AG04449 (cell line): ENCODE measurements at regions not wholly inside any gene's neighbourhood (a gene's known extent, or its start where the extent isn't known, plus 50 kb on each side); places are given as distances from the start of the nearest gene placed in this dataset.
"Not testable (repeated sequence)": the region's sequence is repeated elsewhere in the genome, so short reads cannot be mapped to it uniquely, and the experiment has no call there.

Experiments used
- CTCF ChIA-PET: fragments of 350-600 bp; formaldehyde crosslinking; extraction: SDS; loops from one replicate; lab custom pipeline; 2021; ENCODE audit warnings: antibody characterized with exemption; lab: Yijun Ruan, JAX
- POLR2A ChIA-PET: fragments of 400-600, 350-600 bp; formaldehyde crosslinking; extraction: SDS; loops from one replicate; lab custom pipeline; 2020; ENCODE audit warnings: antibody characterized with exemption, inconsistent platforms; lab: Yijun Ruan, JAX
- DNase-seq: peaks from one replicate; pipeline ENCODE4 v3.0.0-alpha.2; 2010; ENCODE audit warnings: low read depth, low spot score
- H3K4me3 ChIP-seq: 2 replicates; pipeline ENCODE4 v1.5.1; 2011; ENCODE audit warnings: low read depth, mild to moderate bottlenecking, control low read depth, low read length
- TF ChIP-seq, protein P1 (sequence below): IDR thresholded peaks from one replicate; pipeline ENCODE4 v1.5.1; 2011; ENCODE audit warnings: mild to moderate bottlenecking, moderate library complexity, low read length, control low read depth, inconsistent platforms; ENCODE audit not compliant: insufficient read depth; ENCODE audit errors: missing control alignments

GRCh38 chr14:57066887-57067513 lies 201.7 kb downstream of the EXOC5 start:
- no peak for DNase-seq
- CTCF ChIA-PET: interaction anchor here (1.0 kb wide), 1 partner anchor 575 kb away, joined by 3 read pairs; no protein-coding TSS in a partner anchor
- H3K4me3 ChIP-seq: no peak overlapping the region

DNA sequence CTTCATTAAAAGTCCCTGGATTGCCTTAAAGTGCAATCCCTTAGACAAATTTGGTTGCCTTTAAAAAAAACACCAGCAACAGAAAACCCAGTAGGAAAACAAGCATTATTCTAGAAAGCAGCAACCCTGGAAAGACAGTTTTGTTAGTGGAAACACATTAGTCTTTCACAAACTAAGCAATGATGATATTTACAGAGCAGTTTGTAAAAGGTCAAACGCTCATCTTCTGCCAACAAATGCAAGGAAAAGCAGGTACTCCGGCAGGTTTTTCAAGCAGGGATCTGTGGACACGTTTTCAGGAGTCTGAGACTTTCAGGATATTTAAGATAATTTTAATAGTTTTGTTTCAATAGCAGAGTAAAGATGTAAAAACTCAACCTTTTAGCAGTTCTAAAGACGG lies 202.2 kb downstream of the EXOC5 start:
- no peak overlapping the region for H3K4me3 ChIP-seq
- ChIA-PET POLR2A (no interaction called here), CTCF (no interaction called here)
- TF ChIP-seq, protein P1, sequence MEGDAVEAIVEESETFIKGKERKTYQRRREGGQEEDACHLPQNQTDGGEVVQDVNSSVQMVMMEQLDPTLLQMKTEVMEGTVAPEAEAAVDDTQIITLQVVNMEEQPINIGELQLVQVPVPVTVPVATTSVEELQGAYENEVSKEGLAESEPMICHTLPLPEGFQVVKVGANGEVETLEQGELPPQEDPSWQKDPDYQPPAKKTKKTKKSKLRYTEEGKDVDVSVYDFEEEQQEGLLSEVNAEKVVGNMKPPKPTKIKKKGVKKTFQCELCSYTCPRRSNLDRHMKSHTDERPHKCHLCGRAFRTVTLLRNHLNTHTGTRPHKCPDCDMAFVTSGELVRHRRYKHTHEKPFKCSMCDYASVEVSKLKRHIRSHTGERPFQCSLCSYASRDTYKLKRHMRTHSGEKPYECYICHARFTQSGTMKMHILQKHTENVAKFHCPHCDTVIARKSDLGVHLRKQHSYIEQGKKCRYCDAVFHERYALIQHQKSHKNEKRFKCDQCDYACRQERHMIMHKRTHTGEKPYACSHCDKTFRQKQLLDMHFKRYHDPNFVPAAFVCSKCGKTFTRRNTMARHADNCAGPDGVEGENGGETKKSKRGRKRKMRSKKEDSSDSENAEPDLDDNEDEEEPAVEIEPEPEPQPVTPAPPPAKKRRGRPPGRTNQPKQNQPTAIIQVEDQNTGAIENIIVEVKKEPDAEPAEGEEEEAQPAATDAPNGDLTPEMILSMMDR: no peak
- no peak for DNase-seq

More at GRCh38 chr14:57066887-57067513, 201.7 kb downstream of the EXOC5 start:
- TF ChIP-seq, protein P1: peak; percentile 46
- POLR2A ChIA-PET: no interaction called here

DNA sequence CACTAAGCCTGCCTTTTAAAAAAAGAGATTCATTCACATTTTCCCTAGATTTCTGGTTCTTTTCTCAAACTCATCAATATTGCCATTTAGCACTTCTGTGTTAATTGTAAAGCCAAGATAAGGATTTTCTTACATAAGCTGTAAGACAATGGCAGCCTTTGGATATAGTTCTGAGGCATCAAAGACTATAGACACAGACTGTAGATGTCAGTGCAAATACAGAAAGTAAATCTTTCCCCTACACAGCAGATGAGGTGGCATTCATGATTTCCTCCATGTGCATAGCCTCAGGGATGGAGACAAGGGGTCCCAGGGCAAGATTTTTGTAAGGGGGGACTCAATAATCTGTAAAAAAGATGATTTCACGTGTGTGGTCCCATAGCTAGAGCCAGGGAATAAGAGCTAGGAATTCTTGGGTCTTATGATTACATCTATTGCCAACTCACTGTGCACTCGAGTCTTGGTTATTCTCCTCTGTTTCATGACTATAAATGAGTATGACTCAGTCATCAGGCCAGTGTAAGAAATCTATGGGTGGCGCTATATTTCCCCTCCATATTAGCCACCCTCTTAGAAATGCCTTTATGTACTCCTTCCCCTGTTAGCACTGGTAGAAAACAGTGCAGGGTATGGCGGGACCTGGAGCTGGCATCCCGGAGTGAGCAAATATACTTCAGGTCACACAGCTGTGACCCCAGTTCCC lies 207.5 kb downstream of the EXOC5 start:
- H3K4me3 ChIP-seq: no peak overlapping the region
- CTCF ChIA-PET: no interaction called here

GRCh38 chr14:57060276-57060955 lies 208.3 kb downstream of the EXOC5 start:
- no peak for DNase-seq
- CTCF ChIA-PET: no interaction called here

More for the DNA sequence above, 207.5 kb downstream of the EXOC5 start:
- TF ChIP-seq, protein P1: no peak
- POLR2A ChIA-PET: no interaction called here
- no peak for DNase-seq

DNA sequence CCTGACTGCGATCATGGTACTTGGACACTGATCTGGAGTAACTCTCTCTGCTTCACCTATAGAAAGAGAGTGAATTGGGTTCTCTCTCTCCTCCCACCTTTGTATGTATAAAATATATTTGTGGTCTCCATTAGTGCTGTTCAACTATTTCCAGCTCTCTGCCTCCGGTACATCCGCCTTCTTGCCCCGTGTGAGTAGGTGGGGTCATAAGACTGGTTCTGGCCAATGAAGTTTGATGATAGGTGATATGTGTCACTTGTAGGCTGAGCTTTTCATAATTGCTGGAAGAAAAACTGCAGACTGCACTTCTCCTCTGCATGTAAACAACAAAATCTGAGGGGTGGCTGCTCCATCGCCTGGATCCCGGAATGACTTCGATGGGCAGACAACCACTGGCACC lies 210.4 kb downstream of the EXOC5 start:
- H3K4me3 ChIP-seq: no peak overlapping the region
- TF ChIP-seq, protein P1: no peak
- POLR2A ChIA-PET: no interaction called here
- CTCF ChIA-PET: no interaction called here
- no peak for DNase-seq

More at GRCh38 chr14:57060276-57060955, 208.3 kb downstream of the EXOC5 start:
- H3K4me3 ChIP-seq: no peak overlapping the region
- TF ChIP-seq, protein P1: no peak
- POLR2A ChIA-PET: no interaction called here

- ChIA-PET CTCF (no interaction called here), POLR2A (no interaction called here)
- H3K4me3 ChIP-seq: no peak overlapping the region
- DNase-seq: no peak
- TF ChIP-seq, protein P1: no peak
Measured at GRCh38 chr14:57057803-57058202, 210.9 kb downstream of the EXOC5 start.

DNA sequence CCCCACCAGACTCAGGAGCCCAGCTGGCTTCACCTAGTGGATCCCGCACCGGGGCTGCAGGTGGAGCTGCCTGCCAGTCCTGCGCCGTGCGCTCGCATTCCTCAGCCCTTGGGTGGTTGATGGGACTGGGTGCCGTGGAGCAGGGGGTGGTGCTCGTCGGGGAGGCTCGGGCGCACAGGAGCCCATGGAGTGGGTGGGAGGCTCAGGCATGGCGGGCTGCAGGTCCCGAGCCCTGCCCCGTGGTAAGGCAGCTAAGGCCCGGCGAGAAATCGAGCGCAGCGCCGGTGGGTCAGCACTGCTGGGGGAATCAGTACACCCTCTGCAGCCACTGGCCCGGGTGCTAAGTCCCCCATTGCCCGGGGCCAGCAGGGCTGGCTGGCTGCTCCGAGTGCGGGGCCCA lies 212.2 kb downstream of the EXOC5 start:
- CTCF ChIA-PET, DNase-seq, POLR2A ChIA-PET, H3K4me3 ChIP-seq: not testable (repeated sequence)
